Gastrocnemius medialis (tissue), 4 donors: ENCODE measurements at regions not wholly inside any gene's neighbourhood (a gene's known extent, or its start where the extent isn't known, plus 50 kb on each side); places are given as distances from the start of the nearest gene placed in this dataset.

Source experiments
- POLR2A ChIP-seq, 2 donors: fragments of 450-650 bp; IDR thresholded peaks; one replicate each; pipeline ENCODE4 v1.6.1; 2017; ENCODE audit warnings: antibody characterized with exemption in 2 of 2, mild to moderate bottlenecking in 2 of 2, moderate library complexity in 2 of 2
- TF ChIP-seq, protein P1 (sequence below), 5 experiments: fragments of 450-650 bp in 3 of 5; fragments of 200-600 bp in 2 of 5; sonication (generic) in 2 of 5; IDR thresholded peaks in 4 of 5; conservative IDR thresholded peaks in 1 of 5; 1 replicate in 4 of 5; 2 replicates in 1 of 5; pipeline ENCODE4 v1.5.1; 2016 to 2019; ENCODE audit warnings: antibody characterized with exemption in 5 of 5, mild to moderate bottlenecking in 3 of 5, moderate library complexity in 3 of 5

DNA sequence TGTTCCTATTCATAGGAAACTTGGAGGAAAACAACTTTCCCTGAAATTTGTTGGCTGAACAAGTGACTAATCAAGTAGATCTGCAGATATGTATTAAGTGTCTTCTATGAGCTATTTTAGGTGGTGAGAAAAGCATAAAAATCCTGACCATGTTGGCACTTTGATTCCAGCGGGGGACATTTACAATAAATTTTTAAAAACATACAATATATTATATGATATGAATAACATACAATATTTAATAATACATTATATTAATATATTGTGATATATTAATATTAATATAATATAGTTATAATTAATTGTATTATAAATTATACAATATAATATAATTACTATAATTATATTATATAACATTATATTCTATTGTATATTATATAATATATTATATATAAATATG is 362.9 kb upstream of the SOX9 start:
- TF ChIP-seq, protein P1, sequence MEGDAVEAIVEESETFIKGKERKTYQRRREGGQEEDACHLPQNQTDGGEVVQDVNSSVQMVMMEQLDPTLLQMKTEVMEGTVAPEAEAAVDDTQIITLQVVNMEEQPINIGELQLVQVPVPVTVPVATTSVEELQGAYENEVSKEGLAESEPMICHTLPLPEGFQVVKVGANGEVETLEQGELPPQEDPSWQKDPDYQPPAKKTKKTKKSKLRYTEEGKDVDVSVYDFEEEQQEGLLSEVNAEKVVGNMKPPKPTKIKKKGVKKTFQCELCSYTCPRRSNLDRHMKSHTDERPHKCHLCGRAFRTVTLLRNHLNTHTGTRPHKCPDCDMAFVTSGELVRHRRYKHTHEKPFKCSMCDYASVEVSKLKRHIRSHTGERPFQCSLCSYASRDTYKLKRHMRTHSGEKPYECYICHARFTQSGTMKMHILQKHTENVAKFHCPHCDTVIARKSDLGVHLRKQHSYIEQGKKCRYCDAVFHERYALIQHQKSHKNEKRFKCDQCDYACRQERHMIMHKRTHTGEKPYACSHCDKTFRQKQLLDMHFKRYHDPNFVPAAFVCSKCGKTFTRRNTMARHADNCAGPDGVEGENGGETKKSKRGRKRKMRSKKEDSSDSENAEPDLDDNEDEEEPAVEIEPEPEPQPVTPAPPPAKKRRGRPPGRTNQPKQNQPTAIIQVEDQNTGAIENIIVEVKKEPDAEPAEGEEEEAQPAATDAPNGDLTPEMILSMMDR (IDR thresholded peaks at IDR 0.05 in 4 of 5, conservative IDR thresholded peaks at IDR 0.05 in 1 of 5) = no peak
- TF ChIP-seq POLR2A (IDR thresholded peaks at IDR 0.05) = no peak
